ENCODE measurements at regions not wholly inside any gene's neighbourhood (a gene's known extent, or its start where the extent isn't known, plus 50 kb on each side); places are given as distances from the start of the nearest gene placed in this dataset.

DNA sequence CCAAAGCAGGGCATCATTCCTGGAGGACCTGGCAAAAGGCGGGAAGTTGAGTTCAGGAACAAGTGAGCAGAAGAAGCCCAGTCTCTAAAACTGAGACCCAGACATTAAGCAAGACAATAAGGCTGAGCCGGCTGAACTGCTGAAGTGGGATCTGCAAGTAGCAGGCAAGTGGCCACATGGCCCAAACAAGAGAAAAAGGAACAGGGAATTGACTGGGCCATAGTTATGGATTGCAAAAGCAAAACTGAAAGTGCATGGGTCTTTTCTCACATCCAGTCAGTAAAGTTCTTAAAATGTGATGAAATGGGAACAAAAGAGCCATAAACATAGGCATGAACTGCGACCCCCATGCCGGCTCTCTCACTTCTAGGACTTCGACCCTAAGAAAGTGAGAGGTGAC lies 101.2 kb downstream of the SCN11A start:
- TF ChIP-seq, protein P1, sequence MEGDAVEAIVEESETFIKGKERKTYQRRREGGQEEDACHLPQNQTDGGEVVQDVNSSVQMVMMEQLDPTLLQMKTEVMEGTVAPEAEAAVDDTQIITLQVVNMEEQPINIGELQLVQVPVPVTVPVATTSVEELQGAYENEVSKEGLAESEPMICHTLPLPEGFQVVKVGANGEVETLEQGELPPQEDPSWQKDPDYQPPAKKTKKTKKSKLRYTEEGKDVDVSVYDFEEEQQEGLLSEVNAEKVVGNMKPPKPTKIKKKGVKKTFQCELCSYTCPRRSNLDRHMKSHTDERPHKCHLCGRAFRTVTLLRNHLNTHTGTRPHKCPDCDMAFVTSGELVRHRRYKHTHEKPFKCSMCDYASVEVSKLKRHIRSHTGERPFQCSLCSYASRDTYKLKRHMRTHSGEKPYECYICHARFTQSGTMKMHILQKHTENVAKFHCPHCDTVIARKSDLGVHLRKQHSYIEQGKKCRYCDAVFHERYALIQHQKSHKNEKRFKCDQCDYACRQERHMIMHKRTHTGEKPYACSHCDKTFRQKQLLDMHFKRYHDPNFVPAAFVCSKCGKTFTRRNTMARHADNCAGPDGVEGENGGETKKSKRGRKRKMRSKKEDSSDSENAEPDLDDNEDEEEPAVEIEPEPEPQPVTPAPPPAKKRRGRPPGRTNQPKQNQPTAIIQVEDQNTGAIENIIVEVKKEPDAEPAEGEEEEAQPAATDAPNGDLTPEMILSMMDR (IDR thresholded peaks at IDR 0.05) = no peak
- no peak for TF ChIP-seq EZH2 (IDR thresholded peaks at IDR 0.05; ENCODE audit: borderline replicate concordance, insufficient read depth, low read depth, low read length, poor library complexity, severe bottlenecking)

Measured in B cell (primary cell).